Fibroblast of lung (primary cell): ENCODE measurements at regions not wholly inside any gene's neighbourhood (a gene's known extent, or its start where the extent isn't known, plus 50 kb on each side); places are given as distances from the start of the nearest gene placed in this dataset.

ENCODE experiments used
- DNase-seq, 2 donors: peaks; one replicate each; pipeline versions ENCODE4 v3.0.0 to v3.0.0-alpha.2; 2010; ENCODE audit warnings: low read depth in 2 of 2
- H2AFZ ChIP-seq: 2 replicates; pipeline ENCODE4 v1.5.1; 2012; ENCODE audit warnings: low read length, control low read depth, inconsistent platforms
- H3K27ac ChIP-seq: 2 replicates; pipeline ENCODE4 v1.5.1; 2011; ENCODE audit warnings: low read length, control low read depth; ENCODE audit not compliant: insufficient read depth
- H3K27me3 ChIP-seq: 2 replicates; pipeline ENCODE4 v1.5.1; 2011; ENCODE audit warnings: mild to moderate bottlenecking, low read length; ENCODE audit not compliant: control insufficient read depth, insufficient read depth
- H3K36me3 ChIP-seq: 2 replicates; pipeline ENCODE4 v1.5.1; 2011; ENCODE audit warnings: low read length; ENCODE audit not compliant: control insufficient read depth, insufficient read depth
- H3K4me1 ChIP-seq: 2 replicates; pipeline ENCODE4 v1.5.1; 2011; ENCODE audit warnings: low read length; ENCODE audit not compliant: control insufficient read depth, insufficient read depth; ENCODE audit errors: extremely low read depth
- H3K4me2 ChIP-seq: 2 replicates; pipeline ENCODE4 v1.5.1; 2011; ENCODE audit warnings: low read length, control low read depth; ENCODE audit not compliant: insufficient read depth; ENCODE audit errors: extremely low read depth
- H3K4me3 ChIP-seq, 4 experiments: fragments of 200-600 bp in 1 of 4; sonication (generic) in 1 of 4; replicated peaks in 1 of 4; 2 replicates each; pipeline ENCODE4 v1.5.1; 2011 to 2016; ENCODE audit warnings: low read length in 4 of 4, low read depth in 3 of 4, mild to moderate bottlenecking in 3 of 4, control low read depth in 2 of 4, inconsistent platforms in 1 of 4, mixed read lengths in 1 of 4; ENCODE audit not compliant: insufficient read depth in 1 of 4; ENCODE audit errors: control extremely low read depth in 1 of 4
- H3K79me2 ChIP-seq: 2 replicates; pipeline ENCODE4 v1.5.1; 2012; ENCODE audit warnings: mild to moderate bottlenecking, low read length, inconsistent platforms; ENCODE audit not compliant: control insufficient read depth, insufficient read depth
- H3K9ac ChIP-seq: 2 replicates; pipeline ENCODE4 v1.5.1; 2011; ENCODE audit warnings: mild to moderate bottlenecking, low read length, control low read depth; ENCODE audit not compliant: insufficient read depth
- H3K9me3 ChIP-seq: 2 replicates; pipeline ENCODE4 v1.5.1; 2012; ENCODE audit warnings: low read depth, low read length; ENCODE audit not compliant: control insufficient read depth, insufficient read depth
- H4K20me1 ChIP-seq: 2 replicates; pipeline ENCODE4 v1.5.1; 2011; ENCODE audit warnings: low read length; ENCODE audit not compliant: control insufficient read depth, insufficient read depth; ENCODE audit errors: extremely low read depth
- EZH2 ChIP-seq: IDR thresholded peaks from 2 replicates; pipeline ENCODE4 v1.5.1; 2012; ENCODE audit warnings: low read length, control low read depth, mild to moderate bottlenecking; ENCODE audit errors: missing control alignments
- TF ChIP-seq, protein P1 (sequence below), 2 donors: IDR thresholded peaks in 1 of 2; conservative IDR thresholded peaks in 1 of 2; 1 replicate in 1 of 2; 2 replicates in 1 of 2; pipeline ENCODE4 v1.5.1; 2011 to 2012; ENCODE audit warnings: low read length in 2 of 2, control low read depth in 1 of 2, inconsistent platforms in 1 of 2, low read depth in 1 of 2, mild to moderate bottlenecking in 1 of 2

DNA sequence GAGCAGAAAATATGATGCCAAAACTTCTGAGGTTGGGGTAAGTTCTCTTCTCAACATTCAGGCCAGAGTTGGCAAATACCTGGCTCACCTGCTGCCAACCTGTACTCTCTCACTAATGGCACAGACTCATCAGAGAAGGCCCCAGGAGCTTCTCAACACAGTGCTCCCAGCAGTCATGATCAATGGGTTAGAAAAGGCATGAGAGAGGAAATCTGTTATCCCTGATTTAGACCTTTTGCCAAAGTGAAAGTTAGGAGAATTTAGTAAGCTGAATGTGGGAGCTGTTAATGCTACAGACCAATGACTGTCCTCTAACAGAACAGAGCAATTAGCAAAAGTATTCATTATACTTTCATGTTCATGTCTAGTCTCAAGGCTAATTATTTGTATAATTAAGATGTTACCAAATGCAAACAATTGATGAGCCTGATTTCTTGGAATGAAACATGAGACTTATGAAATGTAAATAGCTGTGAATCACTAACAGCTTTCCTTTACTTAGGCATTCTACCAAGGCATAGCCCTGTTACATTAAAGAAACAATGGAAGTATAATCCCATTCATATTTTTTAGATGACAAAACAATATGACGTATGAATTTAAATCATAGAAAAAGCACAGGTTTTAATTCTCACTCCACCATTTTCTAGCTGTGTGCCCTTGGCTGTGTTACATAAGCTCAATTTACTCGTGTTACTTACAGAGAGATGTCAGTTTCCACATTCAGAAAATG, 68.7 kb upstream of the MARCHF10 start:
- H3K27me3 ChIP-seq = no peaks in the 10 kb centered on the region
- H2AFZ ChIP-seq = no peak overlapping the region
- no peaks in the 10 kb centered on the region for H4K20me1 ChIP-seq
- peaks cover 3% of the 10 kb centered on the region for H3K4me1 ChIP-seq
- peak overlapping the region; percentile 63 for H3K4me2 ChIP-seq
- H3K4me3 ChIP-seq = peak overlapping the region in 1 of 4 experiments; percentile 5
- H3K9ac ChIP-seq = no peak overlapping the region
- H3K27ac ChIP-seq = no peak overlapping the region
- H3K36me3 ChIP-seq = no peaks in the 10 kb centered on the region
- TF ChIP-seq, protein P1, sequence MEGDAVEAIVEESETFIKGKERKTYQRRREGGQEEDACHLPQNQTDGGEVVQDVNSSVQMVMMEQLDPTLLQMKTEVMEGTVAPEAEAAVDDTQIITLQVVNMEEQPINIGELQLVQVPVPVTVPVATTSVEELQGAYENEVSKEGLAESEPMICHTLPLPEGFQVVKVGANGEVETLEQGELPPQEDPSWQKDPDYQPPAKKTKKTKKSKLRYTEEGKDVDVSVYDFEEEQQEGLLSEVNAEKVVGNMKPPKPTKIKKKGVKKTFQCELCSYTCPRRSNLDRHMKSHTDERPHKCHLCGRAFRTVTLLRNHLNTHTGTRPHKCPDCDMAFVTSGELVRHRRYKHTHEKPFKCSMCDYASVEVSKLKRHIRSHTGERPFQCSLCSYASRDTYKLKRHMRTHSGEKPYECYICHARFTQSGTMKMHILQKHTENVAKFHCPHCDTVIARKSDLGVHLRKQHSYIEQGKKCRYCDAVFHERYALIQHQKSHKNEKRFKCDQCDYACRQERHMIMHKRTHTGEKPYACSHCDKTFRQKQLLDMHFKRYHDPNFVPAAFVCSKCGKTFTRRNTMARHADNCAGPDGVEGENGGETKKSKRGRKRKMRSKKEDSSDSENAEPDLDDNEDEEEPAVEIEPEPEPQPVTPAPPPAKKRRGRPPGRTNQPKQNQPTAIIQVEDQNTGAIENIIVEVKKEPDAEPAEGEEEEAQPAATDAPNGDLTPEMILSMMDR (conservative IDR thresholded peaks at IDR 0.05 in 1 of 2, IDR thresholded peaks at IDR 0.05 in 1 of 2; ENCODE audit: low read depth in 1 of 2, low read length in 2 of 2) = no peak
- no peak for TF ChIP-seq EZH2
- peak; percentile 66 to 67 for DNase-seq
- H3K9me3 ChIP-seq = no peaks in the 10 kb centered on the region
- H3K79me2 ChIP-seq = no peaks in the 10 kb centered on the region

DNA sequence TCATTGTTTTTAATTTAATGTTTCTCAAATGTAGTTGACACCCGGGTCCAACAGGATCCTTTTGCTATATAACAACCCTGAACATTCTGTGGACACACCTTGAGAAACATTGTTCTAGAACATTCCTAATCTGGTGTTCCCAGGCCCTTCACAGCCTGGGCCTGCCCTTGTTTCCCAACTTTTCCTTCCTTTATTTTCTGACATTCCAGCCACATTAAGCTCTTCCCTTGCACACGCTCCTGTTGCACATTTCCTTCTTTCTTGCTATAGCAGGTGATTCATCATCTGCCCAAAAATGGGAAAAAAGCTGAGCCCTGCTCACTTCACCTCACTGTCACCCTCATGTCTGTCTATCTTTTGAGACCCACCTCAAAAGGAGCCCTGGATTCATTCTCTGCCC, 67.9 kb upstream of the MARCHF10 start:
- Histone ChIP-seq H3K79me2 (no peaks in the 10 kb centered on the region), H3K27ac (no peak overlapping the region), H2AFZ (no peak overlapping the region), H3K9me3 (no peaks in the 10 kb centered on the region), H4K20me1 (no peaks in the 10 kb centered on the region), H3K36me3 (no peaks in the 10 kb centered on the region), H3K4me1 (peaks cover 3% of the 10 kb centered on the region), H3K4me3 (no peak overlapping the region), H3K9ac (no peak overlapping the region), H3K27me3 (no peaks in the 10 kb centered on the region), H3K4me2 (no peak overlapping the region)
- no peak for TF ChIP-seq EZH2
- TF ChIP-seq, protein P1 (conservative IDR thresholded peaks at IDR 0.05 in 1 of 2, IDR thresholded peaks at IDR 0.05 in 1 of 2; ENCODE audit: low read depth in 1 of 2, low read length in 2 of 2) = no peak
- DNase-seq = peak in 1 of 2 donors; percentile 37

DNA sequence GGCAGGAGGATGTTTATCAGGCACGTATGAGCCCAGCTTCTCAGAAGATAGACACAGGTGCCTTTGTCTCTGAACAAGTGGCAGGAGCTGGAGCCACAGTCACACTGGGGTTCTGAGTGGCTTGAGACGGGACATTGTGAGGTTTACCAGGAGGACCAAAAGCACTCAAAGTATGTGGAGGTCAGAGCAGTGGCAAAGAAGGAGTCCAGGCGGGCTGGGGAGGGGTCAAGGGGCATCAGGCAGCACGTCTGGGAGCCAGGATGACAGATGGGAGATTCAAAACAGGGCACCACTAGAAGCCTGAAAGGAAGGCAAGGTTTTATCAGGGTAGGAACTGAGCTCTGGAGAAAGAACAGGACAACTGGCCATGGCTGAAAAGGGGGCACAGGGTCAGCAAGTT, 67.2 kb upstream of the MARCHF10 start:
- no peak overlapping the region for H3K4me3 ChIP-seq

More for the DNA sequence above, 67.2 kb upstream of the MARCHF10 start:
- no peaks in the 10 kb centered on the region for H3K9me3 ChIP-seq
- no peaks in the 10 kb centered on the region for H3K36me3 ChIP-seq
- no peaks in the 10 kb centered on the region for H3K79me2 ChIP-seq
- no peak overlapping the region for H3K9ac ChIP-seq
- H3K27me3 ChIP-seq = no peaks in the 10 kb centered on the region
- DNase-seq = no peak
- TF ChIP-seq, protein P1 (conservative IDR thresholded peaks at IDR 0.05 in 1 of 2, IDR thresholded peaks at IDR 0.05 in 1 of 2; ENCODE audit: low read depth in 1 of 2, low read length in 2 of 2) = no peak
- no peak for TF ChIP-seq EZH2
- peaks cover 3% of the 10 kb centered on the region for H3K4me1 ChIP-seq
- H2AFZ ChIP-seq = no peak overlapping the region
- H3K27ac ChIP-seq = no peak overlapping the region
- H3K4me2 ChIP-seq = no peak overlapping the region
- no peaks in the 10 kb centered on the region for H4K20me1 ChIP-seq
